Mesenchymal stem cell (in vitro differentiated cells and primary cell): ENCODE measurements at regions not wholly inside any gene's neighbourhood (a gene's known extent, or its start where the extent isn't known, plus 50 kb on each side); places are given as distances from the start of the nearest gene placed in this dataset.

Source experiments
- DNase-seq: peaks from one replicate; pipeline ENCODE4 v3.0.0-alpha.2; 2013
- H2AFZ ChIP-seq: one replicate; pipeline ENCODE4 v1.6.1; 2013; ENCODE audit warnings: low read depth, mild to moderate bottlenecking, control low read depth, inconsistent platforms, low read length, moderate library complexity
- H2AK5ac ChIP-seq: 2 replicates; pipeline ENCODE4 v1.6.1; 2013; ENCODE audit warnings: low read length, moderate library complexity, mild to moderate bottlenecking, inconsistent platforms; ENCODE audit not compliant: severe bottlenecking
- H2BK120ac ChIP-seq: one replicate; pipeline ENCODE4 v1.6.1; 2013; ENCODE audit warnings: low read depth, mild to moderate bottlenecking, inconsistent platforms, low read length, moderate library complexity
- H2BK12ac ChIP-seq, 2 experiments: one replicate each; pipeline ENCODE4 v1.6.1; 2013; ENCODE audit warnings: inconsistent platforms in 2 of 2, low read length in 2 of 2, mild to moderate bottlenecking in 2 of 2, moderate library complexity in 2 of 2, control low read depth in 1 of 2
- H2BK15ac ChIP-seq: one replicate; pipeline ENCODE4 v1.6.1; 2013; ENCODE audit warnings: mild to moderate bottlenecking, low read depth, inconsistent platforms; ENCODE audit not compliant: poor library complexity, severe bottlenecking
- H2BK5ac ChIP-seq: 2 replicates; pipeline ENCODE4 v1.6.1; 2013; ENCODE audit warnings: low read depth, mild to moderate bottlenecking, low read length, control low read depth, inconsistent platforms; ENCODE audit not compliant: poor library complexity, severe bottlenecking
- H3K14ac ChIP-seq, 2 experiments: one replicate each; pipeline ENCODE4 v1.6.1; 2013; ENCODE audit warnings: inconsistent platforms in 2 of 2, low read length in 2 of 2, control low read depth in 1 of 2, mild to moderate bottlenecking in 1 of 2, moderate library complexity in 1 of 2
- H3K18ac ChIP-seq, 2 experiments: one replicate each; pipeline ENCODE4 v1.6.1; 2013; ENCODE audit warnings: inconsistent platforms in 2 of 2, low read length in 2 of 2, control low read depth in 1 of 2, low read depth in 1 of 2, mild to moderate bottlenecking in 1 of 2
- H3K23ac ChIP-seq, 2 experiments: one replicate each; pipeline ENCODE4 v1.6.1; 2013; ENCODE audit warnings: inconsistent platforms in 2 of 2, low read length in 2 of 2, mild to moderate bottlenecking in 2 of 2, moderate library complexity in 2 of 2, control low read depth in 1 of 2
- H3K27ac ChIP-seq: 2 replicates; pipeline ENCODE4 v1.5.1; 2013; ENCODE audit warnings: mild to moderate bottlenecking, moderate library complexity, low read length, control low read depth, inconsistent platforms; ENCODE audit not compliant: poor library complexity, severe bottlenecking
- H3K27me3 ChIP-seq, 2 experiments: 2 replicates each; pipeline versions ENCODE4 v1.6.1 to v1.7.0; 2013; ENCODE audit warnings: low read length in 2 of 2, mild to moderate bottlenecking in 2 of 2, moderate library complexity in 2 of 2, control low read depth in 1 of 2, inconsistent platforms in 1 of 2; ENCODE audit not compliant: control insufficient read depth in 1 of 2, insufficient read depth in 1 of 2
- H3K36me3 ChIP-seq, 2 experiments: 2 replicates each; pipeline versions ENCODE4 v1.6.1 to v1.7.0; 2013; ENCODE audit warnings: low read length in 2 of 2, control low read depth in 1 of 2, inconsistent platforms in 1 of 2, low read depth in 1 of 2, mild to moderate bottlenecking in 1 of 2; ENCODE audit not compliant: insufficient read depth in 2 of 2, control insufficient read depth in 1 of 2
- H3K4ac ChIP-seq, 2 experiments: one replicate each; pipeline ENCODE4 v1.6.1; 2013; ENCODE audit warnings: inconsistent platforms in 2 of 2, low read length in 2 of 2, mild to moderate bottlenecking in 2 of 2, moderate library complexity in 2 of 2, control low read depth in 1 of 2, low read depth in 1 of 2
- H3K4me1 ChIP-seq: 2 replicates; pipeline ENCODE4 v1.6.1; 2013; ENCODE audit warnings: low read depth, low read length, control low read depth; ENCODE audit not compliant: control insufficient read depth, insufficient read depth
- H3K4me2 ChIP-seq: 2 replicates; pipeline ENCODE4 v1.6.1; 2013; ENCODE audit warnings: low read length, mild to moderate bottlenecking, inconsistent platforms; ENCODE audit not compliant: poor library complexity, severe bottlenecking
- H3K4me3 ChIP-seq, 2 experiments: 2 replicates each; pipeline versions ENCODE4 v1.5.1 to v1.7.0; 2013; ENCODE audit warnings: low read length in 2 of 2, mild to moderate bottlenecking in 2 of 2, control low read depth in 1 of 2, low read depth in 1 of 2; ENCODE audit not compliant: insufficient read depth in 1 of 2
- H3K79me1 ChIP-seq: replicated peaks from 2 replicates; pipeline ENCODE4 v1.6.1; 2013; ENCODE audit warnings: mild to moderate bottlenecking, control low read depth, low read length, inconsistent platforms; ENCODE audit not compliant: poor library complexity, severe bottlenecking
- H3K9ac ChIP-seq: 2 replicates; pipeline ENCODE4 v1.7.0; 2013; ENCODE audit warnings: mild to moderate bottlenecking, low read length, moderate library complexity
- H3K9me3 ChIP-seq: 2 replicates; pipeline ENCODE4 v1.7.0; 2013; ENCODE audit warnings: mild to moderate bottlenecking, low read length; ENCODE audit not compliant: control insufficient read depth
- H4K8ac ChIP-seq: one replicate; pipeline ENCODE4 v1.6.1; 2013; ENCODE audit warnings: inconsistent platforms, mild to moderate bottlenecking, low read length, moderate library complexity
- H4K91ac ChIP-seq: one replicate; pipeline ENCODE4 v1.6.1; 2013; ENCODE audit warnings: mild to moderate bottlenecking, low read length, inconsistent platforms
- WGBS: methylation state at CpG from one replicate; pipeline ENCODE4 v1.1.7; 2013; ENCODE audit warnings: mixed read lengths; 5-methylcytosine and 5-hydroxymethylcytosine counted together

DNA sequence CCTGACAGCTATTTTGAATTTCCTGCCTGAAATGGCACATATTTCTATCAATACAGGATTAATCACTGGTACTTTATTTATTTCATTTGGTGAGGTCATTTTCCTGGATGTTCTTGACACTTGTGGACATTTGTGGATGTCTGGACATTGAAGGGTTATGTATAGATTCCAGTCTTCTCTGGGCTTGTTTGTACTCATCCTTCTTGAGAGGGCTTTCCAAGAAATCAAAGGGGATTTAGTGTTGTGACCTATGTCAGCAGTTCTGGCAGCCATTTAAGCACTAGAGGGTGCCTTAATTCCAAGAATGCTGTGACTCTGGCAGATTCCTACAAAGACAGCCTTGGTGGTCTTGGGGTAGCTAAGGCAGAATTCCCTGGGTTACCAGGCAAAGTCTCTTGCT is 259.7 kb downstream of the CSNK1G3 start:
- Histone ChIP-seq H3K23ac (no peak overlapping the region), H3K9me3 (peaks cover 31% of the 10 kb centered on the region), H2AFZ (no peak overlapping the region), H3K27ac (no peak overlapping the region), H3K9ac (no peak overlapping the region), H3K4ac (no peak overlapping the region), H2BK5ac (no peak overlapping the region), H4K91ac (no peak overlapping the region), H3K4me1 (no peaks in the 10 kb centered on the region), H2BK12ac (no peak overlapping the region), H2AK5ac (no peak overlapping the region), H4K8ac (no peak overlapping the region), H3K18ac (no peak overlapping the region), H3K4me3 (no peak overlapping the region), H2BK15ac (no peak overlapping the region), H3K36me3 (no peaks in the 10 kb centered on the region), H2BK120ac (no peak overlapping the region), H3K14ac (no peak overlapping the region), H3K27me3 (no peaks in the 10 kb centered on the region), H3K79me1 (no peaks in the 10 kb centered on the region), H3K4me2 (no peak overlapping the region)
- no peak for DNase-seq

DNA sequence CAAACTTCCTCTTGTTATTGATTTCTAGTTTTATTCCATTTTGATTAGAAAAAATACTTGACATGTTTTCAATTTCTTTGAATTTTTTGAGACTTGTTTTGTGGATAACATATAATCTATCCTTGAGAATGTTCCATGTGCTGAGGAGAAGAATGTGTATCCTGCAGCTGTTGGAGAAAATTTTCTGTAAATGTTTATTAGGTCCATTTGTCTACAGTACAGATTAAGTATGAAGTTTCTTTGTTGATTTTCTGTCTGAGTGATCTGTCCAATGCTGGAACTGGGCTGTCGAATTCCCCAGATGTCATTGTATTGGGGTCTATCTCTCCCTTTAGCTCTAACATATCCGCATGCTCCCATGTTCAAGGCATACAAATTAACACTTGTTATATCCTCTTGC is 251.2 kb downstream of the CSNK1G3 start:
- no peak for DNase-seq
- Histone ChIP-seq H3K4ac (no peak overlapping the region), H3K4me3 (no peak overlapping the region), H3K27ac (no peak overlapping the region), H2BK5ac (no peak overlapping the region), H3K79me1 (no peaks in the 10 kb centered on the region), H4K91ac (no peak overlapping the region), H3K9me3 (peaks cover 5% of the 10 kb centered on the region), H3K9ac (no peak overlapping the region), H3K4me2 (no peak overlapping the region), H2AFZ (no peak overlapping the region), H3K4me1 (no peaks in the 10 kb centered on the region), H2BK12ac (no peak overlapping the region), H2BK120ac (no peak overlapping the region), H2BK15ac (no peak overlapping the region), H3K14ac (no peak overlapping the region), H3K23ac (no peak overlapping the region), H3K27me3 (no peaks in the 10 kb centered on the region), H2AK5ac (no peak overlapping the region), H3K18ac (no peak overlapping the region), H3K36me3 (no peaks in the 10 kb centered on the region), H4K8ac (no peak overlapping the region)
- WGBS: 97% methylated on average over 2 of the region's 2 CpGs

DNA sequence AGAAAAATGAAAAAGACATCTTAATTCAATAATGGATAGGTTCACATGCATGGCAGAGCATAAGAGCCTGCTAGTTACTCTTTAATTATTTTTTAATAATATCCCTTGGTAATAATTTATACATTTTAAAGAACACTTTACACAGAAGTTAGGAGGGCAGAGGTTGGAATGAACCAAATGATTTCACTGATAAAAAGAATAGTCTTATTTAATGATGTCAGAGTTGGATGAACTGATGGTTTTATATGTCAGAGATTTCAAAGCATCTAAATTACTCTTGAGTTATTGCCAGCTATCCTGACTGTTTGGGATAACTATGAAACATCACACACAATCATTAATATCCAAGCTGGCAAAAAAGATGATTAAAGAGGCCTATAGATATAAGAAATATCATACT is 244.8 kb downstream of the CSNK1G3 start:
- Histone ChIP-seq H3K27ac (no peak overlapping the region), H2AFZ (no peak overlapping the region), H4K8ac (no peak overlapping the region), H3K36me3 (no peaks in the 10 kb centered on the region), H2BK120ac (no peak overlapping the region), H4K91ac (no peak overlapping the region), H2BK12ac (no peak overlapping the region), H3K14ac (no peak overlapping the region), H3K4me2 (no peak overlapping the region), H2BK15ac (no peak overlapping the region), H3K4me1 (no peaks in the 10 kb centered on the region), H3K18ac (no peak overlapping the region), H3K79me1 (no peaks in the 10 kb centered on the region), H2BK5ac (no peak overlapping the region), H3K27me3 (no peaks in the 10 kb centered on the region), H3K9ac (no peak overlapping the region), H3K23ac (no peak overlapping the region), H3K4me3 (no peak overlapping the region), H2AK5ac (no peak overlapping the region), H3K4ac (no peak overlapping the region), H3K9me3 (peaks cover 2% of the 10 kb centered on the region)
- DNase-seq: no peak

GRCh38 chr5:123756318-123756665 is 244.3 kb downstream of the CSNK1G3 start:
- peak overlapping the region; percentile 24 for H3K9ac ChIP-seq
- H2BK15ac ChIP-seq: no peak overlapping the region
- no peak overlapping the region for H3K4me3 ChIP-seq
- no peak overlapping the region for H3K4ac ChIP-seq
- 83% methylated on average over 2 of the region's 2 CpGs for WGBS
- no peaks in the 10 kb centered on the region for H3K36me3 ChIP-seq
- H2AFZ ChIP-seq: no peak overlapping the region
- peaks cover 2% of the 10 kb centered on the region for H3K9me3 ChIP-seq
- H3K23ac ChIP-seq: no peak overlapping the region
- no peaks in the 10 kb centered on the region for H3K79me1 ChIP-seq
- H4K91ac ChIP-seq: no peak overlapping the region
- no peak overlapping the region for H3K18ac ChIP-seq
- no peak overlapping the region for H2BK120ac ChIP-seq
- H3K27me3 ChIP-seq: no peaks in the 10 kb centered on the region
- H2BK5ac ChIP-seq: no peak overlapping the region
- no peak overlapping the region for H3K4me2 ChIP-seq
- peak overlapping the region; percentile 78 for H3K27ac ChIP-seq
- no peak overlapping the region for H2AK5ac ChIP-seq
- H3K4me1 ChIP-seq: no peaks in the 10 kb centered on the region
- H4K8ac ChIP-seq: no peak overlapping the region
- no peak overlapping the region for H3K14ac ChIP-seq
- H2BK12ac ChIP-seq: no peak overlapping the region
- DNase-seq: no peak
